WI38 (cell line): ENCODE measurements at regions not wholly inside any gene's neighbourhood (a gene's known extent, or its start where the extent isn't known, plus 50 kb on each side); places are given as distances from the start of the nearest gene placed in this dataset.

Experiments used
- H3K4me3 ChIP-seq: 2 replicates; pipeline ENCODE4 v1.5.1; 2011; ENCODE audit warnings: low read depth, mild to moderate bottlenecking, control low read depth, low read length
- CTCF ChIP-seq: IDR thresholded peaks from 2 replicates; pipeline ENCODE4 v1.5.1; 2012; ENCODE audit warnings: low read depth, mild to moderate bottlenecking, control low read depth, low read length

GRCh38 chr5:66529704-66530103 lies 66.5 kb upstream of the MAST4 start:
- H3K4me3 ChIP-seq, result no peak overlapping the region
- no peak for TF ChIP-seq CTCF

- no peak for TF ChIP-seq CTCF
- H3K4me3 ChIP-seq, result no peak overlapping the region
Measured at GRCh38 chr5:66538126-66538525, 58.1 kb upstream of the MAST4 start.

GRCh38 chr5:66538531-66538930 lies 57.7 kb upstream of the MAST4 start:
- no peak overlapping the region for H3K4me3 ChIP-seq
- TF ChIP-seq CTCF, result no peak

GRCh38 chr5:66540078-66540477 lies 56.1 kb upstream of the MAST4 start:
- no peak for TF ChIP-seq CTCF

GRCh38 chr5:66542711-66543110 lies 53.5 kb upstream of the MAST4 start:
- TF ChIP-seq CTCF, result no peak
- H3K4me3 ChIP-seq, result no peak overlapping the region

More at GRCh38 chr5:66540078-66540477, 56.1 kb upstream of the MAST4 start:
- no peak overlapping the region for H3K4me3 ChIP-seq
